ENCODE measurements at regions not wholly inside any gene's neighbourhood (a gene's known extent, or its start where the extent isn't known, plus 50 kb on each side); places are given as distances from the start of the nearest gene placed in this dataset.

GRCh38 chr17:79192503-79193351 is 118.1 kb downstream of the ENGASE start:
- H3T11ph ChIP-seq (ENCODE audit: low read length): no peak overlapping the region
- no peaks in the 10 kb centered on the region for H4K20me1 ChIP-seq (ENCODE audit: control insufficient read depth, insufficient read depth, insufficient read length)
- H3K36me3 Mint-ChIP-seq (ENCODE audit: insufficient read depth in 1 of 3, low read depth in 3 of 3): peaks cover 0 to 2% (median 0%) of the 10 kb centered on the region in 3 experiments; a peak in 2 of 7 replicates
- H3K9me3 ChIP-seq (ENCODE audit: control insufficient read depth, low read depth, low read length): no peaks in the 10 kb centered on the region
- peak overlapping the region; percentile 22 for H3K18ac ChIP-seq (ENCODE audit: insufficient read length, low read depth, low read length)
- H3K27me3 Mint-ChIP-seq (ENCODE audit: low read depth): peaks cover 2% of the 10 kb centered on the region
- no peak overlapping the region for H3K23ac ChIP-seq (ENCODE audit: insufficient read length, low read depth, low read length)
- no CpG with 5 or more reads among the region's 22 CpGs for WGBS (ENCODE audit: extremely low coverage, insufficient read length, low lambda C conversion rate)
- no peaks in the 10 kb centered on the region; a peak in 1 of 5 replicates for H3K9me3 Mint-ChIP-seq
- no peak overlapping the region for H3K4ac ChIP-seq (ENCODE audit: low read depth, low read length)
- no peak overlapping the region for H4K8ac ChIP-seq (replicated peaks; ENCODE audit: insufficient read length, low read depth, low read length)
- no peak overlapping the region for H4K91ac ChIP-seq (ENCODE audit: insufficient read length, low read depth, low read length)
- no peaks in the 10 kb centered on the region for H3K79me2 ChIP-seq (ENCODE audit: insufficient read depth, low read length)
- TF ChIP-seq, protein P1, sequence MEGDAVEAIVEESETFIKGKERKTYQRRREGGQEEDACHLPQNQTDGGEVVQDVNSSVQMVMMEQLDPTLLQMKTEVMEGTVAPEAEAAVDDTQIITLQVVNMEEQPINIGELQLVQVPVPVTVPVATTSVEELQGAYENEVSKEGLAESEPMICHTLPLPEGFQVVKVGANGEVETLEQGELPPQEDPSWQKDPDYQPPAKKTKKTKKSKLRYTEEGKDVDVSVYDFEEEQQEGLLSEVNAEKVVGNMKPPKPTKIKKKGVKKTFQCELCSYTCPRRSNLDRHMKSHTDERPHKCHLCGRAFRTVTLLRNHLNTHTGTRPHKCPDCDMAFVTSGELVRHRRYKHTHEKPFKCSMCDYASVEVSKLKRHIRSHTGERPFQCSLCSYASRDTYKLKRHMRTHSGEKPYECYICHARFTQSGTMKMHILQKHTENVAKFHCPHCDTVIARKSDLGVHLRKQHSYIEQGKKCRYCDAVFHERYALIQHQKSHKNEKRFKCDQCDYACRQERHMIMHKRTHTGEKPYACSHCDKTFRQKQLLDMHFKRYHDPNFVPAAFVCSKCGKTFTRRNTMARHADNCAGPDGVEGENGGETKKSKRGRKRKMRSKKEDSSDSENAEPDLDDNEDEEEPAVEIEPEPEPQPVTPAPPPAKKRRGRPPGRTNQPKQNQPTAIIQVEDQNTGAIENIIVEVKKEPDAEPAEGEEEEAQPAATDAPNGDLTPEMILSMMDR (conservative IDR thresholded peaks at IDR 0.05): peak; percentile 17; the same call in 2 of the 3 replicates
- H3K79me1 ChIP-seq (ENCODE audit: insufficient read depth, low read depth, low read length, poor library complexity, severe bottlenecking): no peaks in the 10 kb centered on the region
- peaks cover 7% of the 10 kb centered on the region; the same call in 1 of the 2 replicates for H3K4me1 ChIP-seq (ENCODE audit: insufficient read depth, low read length)
- peak overlapping the region; percentile 21 for H3K14ac ChIP-seq (ENCODE audit: insufficient read depth, low read length)
- peak overlapping the region; percentile 18 for H3K9ac ChIP-seq (ENCODE audit: extremely low read depth, insufficient read length, low read length)
- H2BK5ac ChIP-seq (ENCODE audit: insufficient read length, low read length): no peak overlapping the region
- H3K23me2 ChIP-seq (ENCODE audit: insufficient read length, low read depth, low read length, poor library complexity, severe bottlenecking): peaks cover 2% of the 10 kb centered on the region
- H3K56ac ChIP-seq (ENCODE audit: insufficient read length, low read depth, low read length): no peak overlapping the region
- H2BK20ac ChIP-seq (ENCODE audit: low read depth, low read length, poor library complexity, severe bottlenecking): no peak overlapping the region
- peak; percentile 89 for DNase-seq
- peak overlapping the region; percentile 91 to 98 (median 97) for H3K27ac Mint-ChIP-seq
- peak overlapping the region; percentile 41 to 63 for H3K4me3 Mint-ChIP-seq
- no peak overlapping the region for H2BK12ac ChIP-seq (ENCODE audit: insufficient read length, low read depth, low read length)
- no peak overlapping the region for H2BK120ac ChIP-seq (ENCODE audit: low read depth, low read length, poor library complexity, severe bottlenecking)
- no peaks in the 10 kb centered on the region for H3K27me3 ChIP-seq (ENCODE audit: insufficient read depth, low read length)
- peak overlapping the region; percentile 22 for H3K27ac ChIP-seq (ENCODE audit: insufficient read length, low read depth, low read length)
- H4K5ac ChIP-seq (ENCODE audit: insufficient read length, low read depth, low read length): no peak overlapping the region
- no peak overlapping the region for H2BK15ac ChIP-seq (ENCODE audit: low read depth, low read length)
- peaks cover 49 to 62% of the 10 kb centered on the region in 2 experiments for H3K4me1 Mint-ChIP-seq
- peak overlapping the region; percentile 9 for H3K4me2 ChIP-seq (ENCODE audit: insufficient read depth, insufficient read length, low read length)
- no peak overlapping the region for H2AK5ac ChIP-seq (ENCODE audit: insufficient read length, low read length)
- H2AFZ ChIP-seq (ENCODE audit: low read length): no peak overlapping the region

Data from H9 (cell line).